Endothelial cell of umbilical vein (primary cell): ENCODE measurements at regions not wholly inside any gene's neighbourhood (a gene's known extent, or its start where the extent isn't known, plus 50 kb on each side); places are given as distances from the start of the nearest gene placed in this dataset.

ENCODE experiments used
- CTCF ChIP-seq, 2 donors: IDR thresholded peaks; 1 replicate in 1 of 2; 2 replicates in 1 of 2; pipeline ENCODE4 v1.5.1; 2011; ENCODE audit warnings: low read length in 2 of 2, mild to moderate bottlenecking in 2 of 2, moderate library complexity in 2 of 2, control low read depth in 1 of 2, inconsistent platforms in 1 of 2, low read depth in 1 of 2; ENCODE audit not compliant: insufficient read depth in 1 of 2; ENCODE audit errors: extremely low read depth in 1 of 2
- EZH2 ChIP-seq: IDR thresholded peaks from 2 replicates; pipeline ENCODE4 v1.6.1; 2012; ENCODE audit warnings: borderline replicate concordance, low read depth, mild to moderate bottlenecking, moderate library complexity, low read length, inconsistent platforms; ENCODE audit not compliant: severe bottlenecking
- FOS ChIP-seq: IDR thresholded peaks from 2 replicates; pipeline ENCODE4 v1.6.1; 2011; ENCODE audit warnings: mild to moderate bottlenecking, low read length, moderate library complexity, borderline replicate concordance; ENCODE audit not compliant: insufficient read depth
- JUN ChIP-seq: IDR thresholded peaks from 2 replicates; pipeline ENCODE4 v1.6.1; 2011; ENCODE audit warnings: borderline replicate concordance, low read depth; ENCODE audit not compliant: insufficient read length, insufficient read depth
- POLR2A ChIP-seq: IDR thresholded peaks from 2 replicates; pipeline ENCODE4 v1.6.1; 2012; ENCODE audit warnings: low read depth, mild to moderate bottlenecking, control low read depth, low read length
- POLR2AphosphoS5 ChIP-seq: IDR thresholded peaks from 2 replicates; pipeline ENCODE4 v1.6.1; 2012; ENCODE audit warnings: low read depth, mild to moderate bottlenecking, control low read depth, low read length, moderate library complexity; ENCODE audit not compliant: insufficient read depth
- TF ChIP-seq, protein P1 (sequence below): IDR thresholded peaks from 2 replicates; pipeline ENCODE4 v1.6.1; 2011; ENCODE audit not compliant: insufficient read depth, insufficient read length

DNA sequence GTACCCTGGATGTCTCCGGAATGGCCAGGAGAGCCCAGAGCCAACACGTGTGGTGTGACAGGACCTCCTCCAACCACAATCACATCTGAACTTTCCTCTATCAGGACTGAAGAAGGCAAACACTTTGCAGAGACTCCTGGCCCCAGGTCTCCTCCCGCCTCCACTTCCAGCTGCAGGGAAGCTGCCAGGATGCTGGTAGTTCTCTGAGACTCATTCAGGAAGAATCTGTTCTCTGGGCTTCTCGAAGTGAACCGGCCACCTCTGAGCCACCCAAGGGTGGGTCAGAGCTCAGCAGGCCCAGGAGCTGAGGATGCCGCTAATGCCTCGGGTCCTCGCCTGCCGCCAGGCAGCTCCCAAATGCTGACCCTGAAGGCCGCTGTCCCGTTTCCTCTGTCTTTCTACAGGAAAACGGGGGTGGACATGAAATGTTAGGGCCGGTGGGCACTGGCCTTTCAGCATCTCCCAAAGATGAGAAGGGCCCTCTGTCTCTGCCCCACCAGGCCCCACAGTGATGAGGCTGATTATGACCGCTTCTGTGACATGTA, 789.9 kb downstream of the BRD1 start:
- TF ChIP-seq CTCF (IDR thresholded peaks at IDR 0.05; ENCODE audit: extremely low read depth in 1 of 2, insufficient read depth in 1 of 2, low read depth in 1 of 2, low read length in 2 of 2) = no peak
- no peak for TF ChIP-seq POLR2A
- no peak for TF ChIP-seq EZH2
- TF ChIP-seq FOS = no peak
- no peak for TF ChIP-seq POLR2AphosphoS5
- TF ChIP-seq, protein P1, sequence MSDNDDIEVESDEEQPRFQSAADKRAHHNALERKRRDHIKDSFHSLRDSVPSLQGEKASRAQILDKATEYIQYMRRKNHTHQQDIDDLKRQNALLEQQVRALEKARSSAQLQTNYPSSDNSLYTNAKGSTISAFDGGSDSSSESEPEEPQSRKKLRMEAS = no peak
- TF ChIP-seq JUN = no peak
